ENCODE measurements at regions not wholly inside any gene's neighbourhood (a gene's known extent, or its start where the extent isn't known, plus 50 kb on each side); places are given as distances from the start of the nearest gene placed in this dataset.
"Not testable (repeated sequence)": the region's sequence is repeated elsewhere in the genome, so short reads cannot be mapped to it uniquely, and the experiment has no call there.

- DNase-seq (ENCODE audit: low spot score) = no peak
Observed at GRCh38 chr20:55159230-55159629, 683.8 kb downstream of the DOK5 start.

- DNase-seq (ENCODE audit: low spot score) = no peak
Observed at GRCh38 chr20:55158446-55158845, 683.1 kb downstream of the DOK5 start.

GRCh38 chr20:55155360-55155759 is 680.0 kb downstream of the DOK5 start:
- no peak for DNase-seq (ENCODE audit: low spot score)

GRCh38 chr20:55153001-55153645 is 677.7 kb downstream of the DOK5 start:
- no peak for DNase-seq (ENCODE audit: low spot score)

- DNase-seq (ENCODE audit: low spot score) = no peak
Observed at GRCh38 chr20:55151171-55151570, 675.8 kb downstream of the DOK5 start.

GRCh38 chr20:55143601-55144000 is 668.2 kb downstream of the DOK5 start:
- DNase-seq (ENCODE audit: low spot score) = no peak

GRCh38 chr20:55142932-55143331 is 667.5 kb downstream of the DOK5 start:
- DNase-seq (ENCODE audit: low spot score) = no peak

GRCh38 chr20:55140631-55141030 is 665.2 kb downstream of the DOK5 start:
- no peak for DNase-seq (ENCODE audit: low spot score)

- no peak for DNase-seq (ENCODE audit: low spot score)
Observed at GRCh38 chr20:55139173-55139765, 663.9 kb downstream of the DOK5 start.

- DNase-seq (ENCODE audit: low spot score) = no peak
Observed at GRCh38 chr20:55135923-55136322, 660.5 kb downstream of the DOK5 start.

GRCh38 chr20:55132523-55132922 is 657.1 kb downstream of the DOK5 start:
- DNase-seq (ENCODE audit: low spot score) = no peak

- not testable (repeated sequence) for DNase-seq (ENCODE audit: low spot score)
Observed at GRCh38 chr20:55117577-55117976, 642.2 kb downstream of the DOK5 start.

GRCh38 chr20:55116598-55116997 is 641.2 kb downstream of the DOK5 start:
- no peak for DNase-seq (ENCODE audit: low spot score)

- no peak for DNase-seq (ENCODE audit: low spot score)
Observed at GRCh38 chr20:55103188-55103587, 627.8 kb downstream of the DOK5 start.

- DNase-seq (ENCODE audit: low spot score) = no peak
Observed at GRCh38 chr20:55099251-55099650, 623.9 kb downstream of the DOK5 start.

- DNase-seq (ENCODE audit: low spot score) = no peak
Observed at GRCh38 chr20:55097621-55098020, 622.2 kb downstream of the DOK5 start.

GRCh38 chr20:55095745-55096400 is 620.5 kb downstream of the DOK5 start:
- no peak for DNase-seq (ENCODE audit: low spot score)

- DNase-seq (ENCODE audit: low spot score) = no peak
Observed at GRCh38 chr20:55094353-55094861, 619.0 kb downstream of the DOK5 start.

GRCh38 chr20:55090286-55090685 is 614.9 kb downstream of the DOK5 start:
- no peak for DNase-seq (ENCODE audit: low spot score)

GRCh38 chr20:55086421-55086820 is 611.0 kb downstream of the DOK5 start:
- DNase-seq (ENCODE audit: low spot score) = no peak

- no peak for DNase-seq (ENCODE audit: low spot score)
Observed at GRCh38 chr20:55079917-55080316, 604.5 kb downstream of the DOK5 start.

- not testable (repeated sequence) for DNase-seq (ENCODE audit: low spot score)
Observed at GRCh38 chr20:55074266-55074840, 599.0 kb downstream of the DOK5 start.

GRCh38 chr20:55070001-55070400 is 594.6 kb downstream of the DOK5 start:
- DNase-seq (ENCODE audit: low spot score) = no peak
